ENCODE measurements at regions not wholly inside any gene's neighbourhood (a gene's known extent, or its start where the extent isn't known, plus 50 kb on each side); places are given as distances from the start of the nearest gene placed in this dataset.

DNA sequence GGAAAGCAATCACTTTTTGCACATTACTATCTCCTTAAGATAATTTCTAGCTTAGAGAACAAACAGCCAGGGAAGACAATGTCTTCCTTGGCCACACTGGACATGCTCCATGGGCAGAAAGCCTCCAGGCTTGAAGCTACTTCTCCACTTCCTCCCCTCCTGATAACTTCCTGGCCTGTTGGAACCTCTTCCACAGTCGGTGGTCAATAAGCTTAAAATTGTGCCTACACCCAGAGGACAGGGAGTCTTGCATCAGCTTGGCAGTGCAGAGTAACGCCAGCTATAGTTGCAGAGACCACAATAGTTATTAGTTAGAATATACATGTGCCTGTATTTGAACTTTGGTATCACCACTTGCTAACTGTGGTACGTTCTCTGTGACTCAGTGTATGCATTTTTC is 58.1 kb upstream of the ABCA1 start:
- H3K27me3 ChIP-seq: no peaks in the 10 kb centered on the region
- H3K79me2 ChIP-seq: no peaks in the 10 kb centered on the region
- no peak overlapping the region for H2AFZ ChIP-seq
- H4K20me1 ChIP-seq (ENCODE audit: insufficient read depth, poor library complexity, severe bottlenecking): no peaks in the 10 kb centered on the region
- H3K4me3 ChIP-seq: no peak overlapping the region
- 84% methylated on average over 3 of the region's 3 CpGs for WGBS (ENCODE audit: low lambda C conversion rate, missing lambda C conversion rate)
- peaks cover 8% of the 10 kb centered on the region for H3K4me1 ChIP-seq (ENCODE audit: insufficient read depth)
- H3K36me3 ChIP-seq (replicated peaks; ENCODE audit: insufficient read depth, low read depth): no peaks in the 10 kb centered on the region
- H3K9me3 ChIP-seq (ENCODE audit: low read depth): no peaks in the 10 kb centered on the region
- TF ChIP-seq EZH2 (IDR thresholded peaks at IDR 0.05; ENCODE audit: borderline replicate concordance): no peak
- TF ChIP-seq EZH2phosphoT487 (IDR thresholded peaks at IDR 0.05; ENCODE audit: low read depth, severe bottlenecking, unreplicated experiment): no peak
- TF ChIP-seq CTCF (IDR thresholded peaks at IDR 0.05; ENCODE audit: poor library complexity): no peak
- no peak overlapping the region for H3K4me2 ChIP-seq
- no peak for DNase-seq (ENCODE audit: low spot score)
- no peak overlapping the region for H3K27ac ChIP-seq
- no peaks in the 10 kb centered on the region for H3K9me2 ChIP-seq (replicated peaks; ENCODE audit: insufficient read depth)

DNA sequence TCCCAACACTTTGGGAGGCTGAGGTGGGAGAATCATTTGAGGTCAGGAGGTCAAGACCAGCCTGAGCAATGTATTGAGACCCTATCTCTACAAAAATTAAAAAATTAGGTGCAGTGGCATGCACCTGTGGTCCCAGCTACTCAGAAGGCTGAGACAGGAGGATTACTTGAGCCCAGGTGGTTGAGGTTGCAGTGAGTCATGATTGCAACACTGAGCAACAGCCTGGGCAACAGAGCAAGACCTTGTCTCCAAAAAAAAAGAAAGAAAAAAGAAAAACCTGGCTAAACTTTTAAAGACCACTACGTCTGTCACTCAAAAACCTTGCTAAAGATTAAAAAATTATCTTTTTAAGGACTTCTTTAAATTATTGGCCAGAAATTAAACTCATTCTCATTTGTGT is 59.8 kb upstream of the ABCA1 start:
- Histone ChIP-seq H4K20me1 (ENCODE audit: insufficient read depth, poor library complexity, severe bottlenecking) (no peaks in the 10 kb centered on the region), H3K4me3 (no peak overlapping the region), H3K9me2 (replicated peaks; ENCODE audit: insufficient read depth) (no peaks in the 10 kb centered on the region), H3K4me2 (no peak overlapping the region), H3K4me1 (ENCODE audit: insufficient read depth) (peaks cover 17% of the 10 kb centered on the region), H3K79me2 (no peaks in the 10 kb centered on the region), H3K36me3 (replicated peaks; ENCODE audit: insufficient read depth, low read depth) (no peaks in the 10 kb centered on the region), H2AFZ (no peak overlapping the region), H3K27ac (no peak overlapping the region), H3K9me3 (ENCODE audit: low read depth) (no peaks in the 10 kb centered on the region), H3K27me3 (no peaks in the 10 kb centered on the region)
- TF ChIP-seq CTCF (IDR thresholded peaks at IDR 0.05; ENCODE audit: poor library complexity) (no peak), EZH2 (IDR thresholded peaks at IDR 0.05; ENCODE audit: borderline replicate concordance) (no peak), EZH2phosphoT487 (IDR thresholded peaks at IDR 0.05; ENCODE audit: low read depth, severe bottlenecking, unreplicated experiment) (no peak)
- 100% methylated on average over 1 of the region's 1 CpG for WGBS (ENCODE audit: low lambda C conversion rate, missing lambda C conversion rate)
- DNase-seq (ENCODE audit: low spot score): no peak

DNA sequence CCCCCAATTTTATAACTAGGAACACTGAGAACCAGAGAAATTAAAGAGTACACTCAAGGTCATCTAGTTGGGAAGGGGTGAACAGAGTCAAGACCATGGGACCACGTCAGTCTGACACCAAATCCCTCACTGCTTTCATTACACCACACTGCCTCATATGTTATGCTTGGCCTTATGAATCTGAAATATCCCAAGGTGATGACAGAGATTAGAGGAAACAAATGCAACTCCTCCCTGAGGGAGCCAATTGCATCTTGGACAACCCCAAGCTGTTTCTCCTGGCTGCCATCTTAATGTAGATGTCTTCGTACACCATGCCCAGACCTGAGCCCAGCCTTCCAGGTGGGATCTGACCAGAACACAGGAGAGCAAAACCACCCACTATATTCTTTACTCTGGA is 60.6 kb upstream of the ABCA1 start:
- Histone ChIP-seq H3K27me3 (no peaks in the 10 kb centered on the region), H3K9me2 (replicated peaks; ENCODE audit: insufficient read depth) (no peaks in the 10 kb centered on the region), H3K36me3 (replicated peaks; ENCODE audit: insufficient read depth, low read depth) (no peaks in the 10 kb centered on the region), H3K4me2 (no peak overlapping the region), H3K9me3 (ENCODE audit: low read depth) (no peaks in the 10 kb centered on the region), H3K4me1 (ENCODE audit: insufficient read depth) (peaks cover 25% of the 10 kb centered on the region), H4K20me1 (ENCODE audit: insufficient read depth, poor library complexity, severe bottlenecking) (no peaks in the 10 kb centered on the region), H3K4me3 (no peak overlapping the region), H3K27ac (no peak overlapping the region), H3K79me2 (no peaks in the 10 kb centered on the region), H2AFZ (no peak overlapping the region)
- whole genome bisulfite sequencing (ENCODE audit: low lambda C conversion rate, missing lambda C conversion rate): 91% methylated on average over 2 of the region's 2 CpGs
- TF ChIP-seq EZH2phosphoT487 (IDR thresholded peaks at IDR 0.05; ENCODE audit: low read depth, severe bottlenecking, unreplicated experiment): no peak
- TF ChIP-seq CTCF (IDR thresholded peaks at IDR 0.05; ENCODE audit: poor library complexity): no peak
- no peak for TF ChIP-seq EZH2 (IDR thresholded peaks at IDR 0.05; ENCODE audit: borderline replicate concordance)
- DNase-seq (ENCODE audit: low spot score): no peak
